ENCODE measurements at regions not wholly inside any gene's neighbourhood (a gene's known extent, or its start where the extent isn't known, plus 50 kb on each side); places are given as distances from the start of the nearest gene placed in this dataset.
A peak's percentile ranks its signal among the peaks of the same experiment; 100 is the strongest.

- H3K9me3 ChIP-seq: no peaks in the 10 kb centered on the region
- H3K4me3 ChIP-seq: no peak overlapping the region
- H3K36me3 ChIP-seq: no peaks in the 10 kb centered on the region
- peaks cover 0 to 2% of the 10 kb centered on the region in 2 donors for H3K4me1 ChIP-seq
- intact Hi-C loops (cut with DNase I; ENCODE audit: low total_unique reads): no loop called here
- H3K27ac ChIP-seq: peak overlapping the region in 1 of 2 donors; percentile 19
- H3K27me3 ChIP-seq: no peaks in the 10 kb centered on the region
- TF ChIP-seq POLR2AphosphoS5 (IDR thresholded peaks at IDR 0.05) (no peak), CTCF (IDR thresholded peaks at IDR 0.05) (no peak), POLR2A (IDR thresholded peaks at IDR 0.05) (no peak)
- no peak for DNase-seq (ENCODE audit: low spot score in 2 of 2)
Measured at GRCh38 chr3:31275583-31275982, 257.1 kb upstream of the STT3B start.

GRCh38 chr3:31277582-31277981, 255.1 kb upstream of the STT3B start:
- Histone ChIP-seq H3K27me3 (no peaks in the 10 kb centered on the region), H3K4me1 (peaks cover 0 to 2% of the 10 kb centered on the region in 2 donors), H3K9me3 (no peaks in the 10 kb centered on the region), H3K27ac (no peak overlapping the region), H3K4me3 (no peak overlapping the region), H3K36me3 (no peaks in the 10 kb centered on the region)
- no peak for DNase-seq (ENCODE audit: low spot score in 2 of 2)
- intact Hi-C loops (cut with DNase I; ENCODE audit: low total_unique reads): no loop called here
- TF ChIP-seq CTCF (IDR thresholded peaks at IDR 0.05): no peak
- no peak for TF ChIP-seq POLR2A (IDR thresholded peaks at IDR 0.05)

DNA sequence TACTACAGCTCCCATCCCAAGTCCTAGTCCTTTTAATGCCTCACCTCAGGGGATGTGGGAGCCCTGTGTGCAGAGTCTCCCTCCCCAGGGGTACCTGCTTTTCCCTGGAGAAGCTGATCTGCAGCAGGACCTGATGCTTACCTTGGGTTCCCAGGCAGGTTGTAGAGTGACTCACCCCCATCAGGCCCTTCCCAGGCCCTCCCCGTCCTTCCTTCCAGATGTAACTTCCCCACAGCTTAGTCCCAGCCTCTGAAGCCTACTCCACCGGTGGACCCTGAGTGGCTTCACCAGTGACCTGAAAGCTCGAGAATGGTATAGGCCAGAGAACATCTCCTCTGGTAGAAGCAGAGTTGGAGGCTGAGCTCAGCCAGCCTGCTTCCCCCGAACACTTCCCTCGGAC, 254.2 kb upstream of the STT3B start:
- H3K36me3 ChIP-seq: no peaks in the 10 kb centered on the region
- H3K9me3 ChIP-seq: no peaks in the 10 kb centered on the region
- no peak overlapping the region for H3K4me3 ChIP-seq
- H3K27me3 ChIP-seq: no peaks in the 10 kb centered on the region
- intact Hi-C loops (cut with DNase I; ENCODE audit: low total_unique reads): no loop called here
- H3K27ac ChIP-seq: no peak overlapping the region
- peaks cover 0 to 2% of the 10 kb centered on the region in 2 donors for H3K4me1 ChIP-seq
- DNase-seq (ENCODE audit: low spot score in 2 of 2): no peak
- TF ChIP-seq CTCF (IDR thresholded peaks at IDR 0.05): no peak
- TF ChIP-seq POLR2AphosphoS5 (IDR thresholded peaks at IDR 0.05): no peak
- TF ChIP-seq POLR2A (IDR thresholded peaks at IDR 0.05): no peak

- Histone ChIP-seq H3K9me3 (no peaks in the 10 kb centered on the region), H3K4me3 (no peak overlapping the region), H3K4me1 (no peaks in the 10 kb centered on the region), H3K27me3 (no peaks in the 10 kb centered on the region), H3K36me3 (no peaks in the 10 kb centered on the region), H3K27ac (no peak overlapping the region)
- TF ChIP-seq POLR2A (IDR thresholded peaks at IDR 0.05): no peak
- TF ChIP-seq POLR2AphosphoS5 (IDR thresholded peaks at IDR 0.05): no peak
- TF ChIP-seq CTCF (IDR thresholded peaks at IDR 0.05): no peak
- no peak for DNase-seq (ENCODE audit: low spot score in 2 of 2)
- intact Hi-C loops (cut with DNase I; ENCODE audit: low total_unique reads): no loop called here
Measured at GRCh38 chr3:31284776-31285175, 247.9 kb upstream of the STT3B start.

- Histone ChIP-seq H3K4me1 (no peaks in the 10 kb centered on the region), H3K4me3 (no peak overlapping the region), H3K36me3 (no peaks in the 10 kb centered on the region), H3K27me3 (no peaks in the 10 kb centered on the region), H3K9me3 (no peaks in the 10 kb centered on the region), H3K27ac (no peak overlapping the region)
- intact Hi-C loops (cut with DNase I; ENCODE audit: low total_unique reads): no loop called here
- DNase-seq (ENCODE audit: low spot score in 2 of 2): no peak
- TF ChIP-seq CTCF (IDR thresholded peaks at IDR 0.05) (no peak), POLR2A (IDR thresholded peaks at IDR 0.05) (no peak), POLR2AphosphoS5 (IDR thresholded peaks at IDR 0.05) (no peak)
Measured at GRCh38 chr3:31285833-31286486, 246.8 kb upstream of the STT3B start.

All from breast epithelium (tissue), 4 donors.